Mammary epithelial cell (primary cell): ENCODE measurements at regions not wholly inside any gene's neighbourhood (a gene's known extent, or its start where the extent isn't known, plus 50 kb on each side); places are given as distances from the start of the nearest gene placed in this dataset.

ENCODE experiments used
- EZH2 ChIP-seq: IDR thresholded peaks from 2 replicates; pipeline ENCODE4 v1.6.1; 2012; ENCODE audit warnings: low read length, inconsistent platforms, borderline replicate concordance
- TF ChIP-seq, protein P1 (sequence below), 2 donors: IDR thresholded peaks in 1 of 2; conservative IDR thresholded peaks in 1 of 2; 2 replicates each; pipeline ENCODE4 v1.5.1; 2011 to 2012; ENCODE audit warnings: inconsistent platforms in 2 of 2, low read length in 2 of 2, mild to moderate bottlenecking in 2 of 2, control low read depth in 1 of 2, low read depth in 1 of 2; ENCODE audit not compliant: insufficient read depth in 1 of 2; ENCODE audit errors: extremely low read depth in 1 of 2

DNA sequence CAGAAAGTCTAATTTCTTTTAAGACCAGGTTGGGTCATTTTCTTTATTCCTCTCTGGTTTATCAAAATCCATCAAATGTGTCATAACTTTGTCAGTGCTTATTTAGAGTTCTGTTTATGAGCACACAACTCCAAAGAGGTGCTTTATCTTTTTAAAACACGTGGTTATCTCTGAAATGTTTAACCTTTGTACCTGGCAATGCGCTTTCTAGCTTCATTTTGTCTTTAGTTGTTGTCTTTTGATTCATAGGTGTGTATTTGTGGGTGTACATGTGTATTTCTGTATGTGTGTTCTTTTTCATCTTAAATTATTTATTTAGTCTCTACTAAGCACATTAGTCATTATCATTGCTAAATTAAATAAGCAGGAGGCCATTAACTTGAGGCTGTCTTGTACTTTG lies 251.4 kb downstream of the JRKL start:
- TF ChIP-seq, protein P1, sequence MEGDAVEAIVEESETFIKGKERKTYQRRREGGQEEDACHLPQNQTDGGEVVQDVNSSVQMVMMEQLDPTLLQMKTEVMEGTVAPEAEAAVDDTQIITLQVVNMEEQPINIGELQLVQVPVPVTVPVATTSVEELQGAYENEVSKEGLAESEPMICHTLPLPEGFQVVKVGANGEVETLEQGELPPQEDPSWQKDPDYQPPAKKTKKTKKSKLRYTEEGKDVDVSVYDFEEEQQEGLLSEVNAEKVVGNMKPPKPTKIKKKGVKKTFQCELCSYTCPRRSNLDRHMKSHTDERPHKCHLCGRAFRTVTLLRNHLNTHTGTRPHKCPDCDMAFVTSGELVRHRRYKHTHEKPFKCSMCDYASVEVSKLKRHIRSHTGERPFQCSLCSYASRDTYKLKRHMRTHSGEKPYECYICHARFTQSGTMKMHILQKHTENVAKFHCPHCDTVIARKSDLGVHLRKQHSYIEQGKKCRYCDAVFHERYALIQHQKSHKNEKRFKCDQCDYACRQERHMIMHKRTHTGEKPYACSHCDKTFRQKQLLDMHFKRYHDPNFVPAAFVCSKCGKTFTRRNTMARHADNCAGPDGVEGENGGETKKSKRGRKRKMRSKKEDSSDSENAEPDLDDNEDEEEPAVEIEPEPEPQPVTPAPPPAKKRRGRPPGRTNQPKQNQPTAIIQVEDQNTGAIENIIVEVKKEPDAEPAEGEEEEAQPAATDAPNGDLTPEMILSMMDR (conservative IDR thresholded peaks at IDR 0.05 in 1 of 2, IDR thresholded peaks at IDR 0.05 in 1 of 2; ENCODE audit: extremely low read depth in 1 of 2, insufficient read depth in 1 of 2, low read depth in 1 of 2, low read length in 2 of 2): no peak
- TF ChIP-seq EZH2: no peak
